ENCODE measurements at regions not wholly inside any gene's neighbourhood (a gene's known extent, or its start where the extent isn't known, plus 50 kb on each side); places are given as distances from the start of the nearest gene placed in this dataset.
A peak's percentile ranks its signal among the peaks of the same experiment; 100 is the strongest.

DNA sequence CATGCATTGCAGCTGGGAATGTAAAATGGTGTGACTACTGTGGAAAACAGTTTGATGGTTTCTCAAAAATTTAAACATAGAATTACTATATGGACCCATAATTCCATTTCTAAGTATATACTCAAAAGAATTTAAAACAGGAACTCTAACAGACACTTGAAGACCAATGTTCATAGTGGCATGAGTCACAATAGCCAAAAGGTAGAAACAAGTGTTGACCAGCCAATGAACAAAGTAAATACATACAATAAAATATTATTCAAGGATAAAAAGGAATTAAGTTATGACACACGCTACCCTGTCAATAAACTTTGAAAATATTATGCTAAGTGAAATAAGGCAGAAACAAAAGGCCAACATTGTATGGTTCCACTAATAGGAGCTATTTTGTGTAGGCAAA, 357.4 kb upstream of the IL12A start:
- no peak for DNase-seq

DNA sequence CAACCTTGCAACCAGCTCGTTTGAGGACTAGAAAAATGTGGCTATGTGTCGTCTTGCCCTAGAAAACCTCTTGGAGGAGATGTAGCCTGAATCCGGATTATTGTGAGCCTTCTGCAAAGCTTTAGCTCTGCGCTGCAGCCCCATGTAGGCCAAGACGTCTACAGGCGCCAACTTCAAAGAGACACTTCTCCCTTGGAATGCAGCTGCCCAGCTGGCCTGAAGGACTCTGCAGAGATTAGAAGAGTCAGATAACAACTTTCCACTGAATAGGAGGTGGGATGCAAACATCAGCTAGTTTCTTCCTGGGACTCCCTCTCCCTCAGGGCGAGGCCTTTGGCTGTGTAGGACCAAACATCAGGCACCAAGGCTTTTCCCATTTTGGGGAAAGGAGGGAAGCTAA, 356.5 kb upstream of the IL12A start:
- no peak for DNase-seq

DNA sequence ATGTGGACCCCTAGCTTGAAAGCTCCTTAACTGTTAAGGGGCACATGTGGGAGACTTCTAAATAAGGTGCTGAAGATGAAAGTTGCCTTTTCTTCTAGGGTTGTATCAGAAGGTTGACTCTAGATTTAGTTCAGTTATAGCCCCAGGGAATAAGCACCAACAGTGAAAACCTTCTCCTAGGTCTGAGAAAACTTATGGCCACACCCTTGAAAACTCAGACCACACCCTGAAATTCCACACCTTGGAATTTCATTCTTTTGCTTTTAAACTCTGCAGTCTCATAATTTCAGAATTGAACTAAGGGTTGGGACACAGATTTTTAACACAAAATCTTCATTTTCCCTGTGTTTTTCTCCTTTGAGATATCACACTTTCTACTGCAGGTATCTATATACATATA, 355.8 kb upstream of the IL12A start:
- no peak for DNase-seq

DNA sequence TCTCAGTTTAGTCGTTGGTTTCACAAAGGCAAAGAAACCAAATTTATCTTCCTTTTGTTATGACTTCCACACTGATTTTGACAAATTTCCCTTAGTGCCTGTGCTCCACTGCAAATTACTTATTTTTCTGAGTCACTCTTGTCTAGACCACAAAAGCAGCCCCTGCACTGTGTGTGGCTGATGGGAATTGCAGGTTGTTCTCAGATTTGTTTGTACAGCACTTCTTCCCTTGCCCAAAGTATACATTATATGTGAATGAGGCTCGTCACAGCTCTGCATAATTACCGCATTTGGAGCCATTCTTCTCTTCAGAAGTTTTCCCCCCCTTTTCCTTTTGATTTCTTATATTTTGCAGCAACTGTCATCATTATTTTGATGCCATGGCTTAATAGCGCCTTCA, 354.2 kb upstream of the IL12A start:
- peak; percentile 25 for DNase-seq

GRCh38 chr3:159635047-159635641, 353.5 kb upstream of the IL12A start:
- DNase-seq, result no peak

- DNase-seq, result no peak
These were observed 350.6 kb upstream of the IL12A start for GRCh38 chr3:159637883-159638542.

- no peak for DNase-seq
These were observed 348.4 kb upstream of the IL12A start for GRCh38 chr3:159640225-159640624.

GRCh38 chr3:159643406-159643805, 345.2 kb upstream of the IL12A start:
- DNase-seq, result no peak

- no peak for DNase-seq
These were observed 342.8 kb upstream of the IL12A start for GRCh38 chr3:159645874-159646273.

DNA sequence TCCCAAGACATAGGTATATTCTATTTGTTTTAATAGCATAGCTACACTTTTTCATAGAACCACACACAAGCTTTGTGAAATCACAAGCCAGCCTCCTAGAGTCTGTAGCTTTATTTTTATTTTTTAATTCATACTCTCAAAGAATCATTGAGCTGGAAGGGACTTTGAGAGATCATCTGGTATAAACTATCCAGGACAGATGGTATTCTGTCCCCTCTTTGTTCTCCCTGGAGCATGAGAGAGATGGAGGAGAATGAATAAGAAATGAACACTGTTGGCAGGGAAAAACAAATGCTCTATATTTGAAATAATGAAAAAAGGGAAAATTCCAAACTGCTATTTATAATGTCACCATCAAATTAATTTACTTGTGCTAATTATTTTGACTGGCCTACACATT, 338.7 kb upstream of the IL12A start:
- no peak for DNase-seq

GRCh38 chr3:159650726-159651125, 337.9 kb upstream of the IL12A start:
- no peak for DNase-seq

GRCh38 chr3:159652452-159652851, 336.2 kb upstream of the IL12A start:
- DNase-seq, result peak; percentile 13

GRCh38 chr3:159654183-159655134, 334.2 kb upstream of the IL12A start:
- DNase-seq, result no peak

DNA sequence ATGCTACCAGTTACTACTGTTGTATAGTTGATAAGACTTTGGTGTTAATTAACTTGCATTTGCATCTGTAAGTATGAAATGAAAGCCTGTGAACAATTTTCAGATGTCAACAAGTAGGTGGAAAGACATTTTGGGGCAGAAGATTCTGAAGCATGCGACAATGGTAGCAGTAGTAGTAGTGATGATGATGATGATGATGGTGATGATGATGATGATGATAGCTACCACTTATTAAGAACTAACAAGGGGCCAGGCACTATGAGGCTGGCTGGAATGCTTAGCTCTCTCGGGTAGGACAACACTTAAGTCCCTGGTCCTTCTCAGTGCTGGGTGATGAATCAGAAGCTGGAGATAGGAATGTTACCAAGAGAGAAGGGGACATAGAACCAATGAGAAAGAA, 333.4 kb upstream of the IL12A start:
- no peak for DNase-seq

GRCh38 chr3:159657176-159657575, 331.5 kb upstream of the IL12A start:
- DNase-seq, result no peak

GRCh38 chr3:159657629-159658028, 331.0 kb upstream of the IL12A start:
- DNase-seq, result no peak

GRCh38 chr3:159660326-159660725, 328.3 kb upstream of the IL12A start:
- DNase-seq, result no peak

DNA sequence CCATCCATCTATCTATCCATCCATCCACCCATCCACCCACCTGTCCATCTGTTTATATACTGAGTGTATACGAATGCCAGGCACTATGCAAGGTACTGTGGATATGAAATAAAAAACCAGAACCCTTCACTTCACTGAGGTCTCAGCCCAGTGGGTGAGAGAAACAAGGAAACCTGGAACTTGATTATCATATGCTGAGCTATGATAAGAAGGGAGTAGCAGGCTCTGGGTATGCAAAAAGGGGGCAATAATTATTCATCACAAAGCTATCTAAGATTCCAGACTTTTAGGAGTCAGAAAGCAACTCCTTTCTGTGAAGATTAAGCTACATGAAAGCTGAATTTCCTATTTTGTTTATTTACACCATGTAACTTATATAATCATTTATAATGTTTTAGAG, 327.7 kb upstream of the IL12A start:
- DNase-seq, result no peak

DNA sequence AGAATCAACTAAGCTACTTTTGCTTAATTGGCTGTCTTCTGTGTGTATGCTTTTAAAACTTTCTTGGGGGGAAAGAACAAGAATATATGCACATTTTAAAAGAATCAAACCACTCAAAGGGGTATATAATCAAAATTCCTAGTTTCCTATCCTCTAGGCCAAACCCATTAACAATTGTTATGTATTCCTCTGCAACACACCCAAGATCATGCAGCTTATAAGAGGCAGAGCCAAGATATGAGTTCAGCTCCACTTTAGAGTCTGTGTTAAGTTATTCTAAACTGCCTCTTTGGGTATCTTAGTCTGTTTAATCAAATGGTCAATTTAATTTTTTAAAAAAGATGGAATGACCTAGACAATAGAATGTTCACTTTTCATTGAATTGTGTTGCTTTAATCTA, 326.1 kb upstream of the IL12A start:
- DNase-seq, result no peak

DNA sequence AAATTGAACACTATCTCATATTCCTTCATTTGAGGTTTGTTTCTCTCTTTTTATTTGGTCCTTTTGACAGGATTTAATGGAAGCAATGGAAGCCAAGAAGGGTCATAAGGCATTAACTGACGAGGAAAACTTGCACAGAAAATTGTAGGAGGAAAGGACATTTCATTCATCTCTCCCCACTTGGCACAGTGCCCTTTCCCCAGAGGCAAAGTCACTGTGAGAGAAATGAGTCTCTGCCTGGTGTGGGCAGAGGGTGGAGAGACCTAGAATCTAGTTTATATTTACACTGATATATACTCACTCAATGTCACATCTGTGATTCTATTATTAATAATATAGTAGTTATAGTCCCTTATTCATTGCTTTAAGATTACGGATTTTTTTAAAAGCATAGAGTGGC, 324.6 kb upstream of the IL12A start:
- DNase-seq, result no peak

- no peak for DNase-seq
These were observed 324.0 kb upstream of the IL12A start for GRCh38 chr3:159664653-159665052.

- DNase-seq, result no peak
These were observed 321.4 kb upstream of the IL12A start for GRCh38 chr3:159667261-159667660.

DNA sequence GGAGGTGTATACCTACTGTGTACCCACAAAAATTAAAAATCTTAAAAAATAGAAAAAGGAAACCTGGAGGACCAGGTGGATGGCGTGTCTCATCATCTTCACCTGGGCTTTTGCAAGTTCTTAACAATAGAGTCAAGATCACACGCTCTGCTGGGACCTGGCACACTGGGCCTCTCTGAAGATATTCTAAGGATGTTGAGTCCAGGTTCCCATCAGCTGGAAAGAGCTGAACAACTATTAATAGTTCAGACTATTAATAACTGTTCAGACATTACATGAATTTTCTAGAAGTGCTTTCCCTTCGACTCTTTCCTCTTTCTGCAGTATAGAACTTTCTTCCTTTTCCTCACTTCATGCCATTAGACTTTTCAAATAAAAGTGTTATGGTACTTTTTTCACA, 320.2 kb upstream of the IL12A start:
- DNase-seq, result no peak

DNA sequence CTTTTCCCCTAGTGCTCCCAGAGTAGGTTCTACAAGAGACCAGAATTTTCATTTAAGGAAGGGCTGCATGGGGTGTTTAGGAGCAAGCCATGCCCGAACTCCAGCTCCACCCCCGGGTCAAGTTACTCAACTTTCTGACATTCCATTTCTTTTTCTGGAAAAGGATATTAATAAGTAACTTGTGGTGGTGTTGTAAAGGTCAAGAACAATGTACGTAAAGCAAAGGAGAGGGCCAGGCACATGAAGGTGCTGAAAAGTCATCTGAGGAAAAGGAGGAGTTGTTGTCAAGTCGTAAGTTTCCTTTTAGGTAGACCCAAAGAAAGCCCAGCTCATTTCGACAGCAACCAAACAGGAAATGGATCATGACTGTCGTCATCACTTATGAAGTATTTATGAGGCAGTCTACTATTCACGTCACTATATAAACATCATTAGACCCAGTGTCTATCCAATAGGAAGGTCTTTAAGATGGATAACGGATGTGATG, 319.6 kb upstream of the IL12A start:
- DNase-seq, result no peak

Data from NCI-H510A treated with DMSO at 0.1 percent for 48 hours (cell line).